Middle frontal gyrus (tissue), 1 donor: ENCODE measurements at regions not wholly inside any gene's neighbourhood (a gene's known extent, or its start where the extent isn't known, plus 50 kb on each side); places are given as distances from the start of the nearest gene placed in this dataset.
"Not testable (repeated sequence)": the region's sequence is repeated elsewhere in the genome, so short reads cannot be mapped to it uniquely, and the experiment has no call there.

Experiments
- DNase-seq: peaks from one replicate; pipeline ENCODE4 v3.0.0-alpha.2; 2015; ENCODE audit warnings: low spot score; ENCODE audit errors: extremely low spot score

- DNase-seq: not testable (repeated sequence)
Observed at GRCh38 chr1:173394813-173395212, 82.3 kb upstream of the PRDX6 start.

- no peak for DNase-seq
Observed at GRCh38 chr1:173395762-173396161, 81.4 kb upstream of the PRDX6 start.

- DNase-seq: no peak
Observed at GRCh38 chr1:173400387-173400995, 76.6 kb upstream of the PRDX6 start.

GRCh38 chr1:173403996-173404395 is 73.1 kb upstream of the PRDX6 start:
- no peak for DNase-seq

GRCh38 chr1:173405281-173405680 is 71.9 kb upstream of the PRDX6 start:
- no peak for DNase-seq

- no peak for DNase-seq
Observed at GRCh38 chr1:173405834-173406233, 71.3 kb upstream of the PRDX6 start.

- DNase-seq: no peak
Observed at GRCh38 chr1:173406783-173407230, 70.3 kb upstream of the PRDX6 start.

- DNase-seq: no peak
Observed at GRCh38 chr1:173407846-173408245, 69.3 kb upstream of the PRDX6 start.

- no peak for DNase-seq
Observed at GRCh38 chr1:173408886-173409285, 68.2 kb upstream of the PRDX6 start.

GRCh38 chr1:173409613-173410012 is 67.5 kb upstream of the PRDX6 start:
- DNase-seq: no peak

- DNase-seq: no peak
Observed at GRCh38 chr1:173410133-173410793, 66.9 kb upstream of the PRDX6 start.

- no peak for DNase-seq
Observed at GRCh38 chr1:173410794-173411236, 66.3 kb upstream of the PRDX6 start.

- DNase-seq: no peak
Observed at GRCh38 chr1:173411835-173412742, 65.0 kb upstream of the PRDX6 start.

- DNase-seq: no peak
Observed at GRCh38 chr1:173413271-173413707, 63.8 kb upstream of the PRDX6 start.

- DNase-seq: no peak
Observed at GRCh38 chr1:173414136-173414535, 63.0 kb upstream of the PRDX6 start.

GRCh38 chr1:173414539-173415226 is 62.5 kb upstream of the PRDX6 start:
- no peak for DNase-seq

- no peak for DNase-seq
Observed at GRCh38 chr1:173415490-173415889, 61.6 kb upstream of the PRDX6 start.

GRCh38 chr1:173415905-173416450 is 61.2 kb upstream of the PRDX6 start:
- DNase-seq: no peak

- DNase-seq: no peak
Observed at GRCh38 chr1:173417563-173417962, 59.6 kb upstream of the PRDX6 start.

GRCh38 chr1:173418107-173418985 is 58.8 kb upstream of the PRDX6 start:
- DNase-seq: no peak
